ENCODE measurements at regions not wholly inside any gene's neighbourhood (a gene's known extent, or its start where the extent isn't known, plus 50 kb on each side); places are given as distances from the start of the nearest gene placed in this dataset.

GRCh38 chr15:47507221-47507985 is 209.9 kb upstream of the SEMA6D start:
- DNase-seq = no peak
- H3K27ac ChIP-seq (ENCODE audit: low read depth, low read length) = no peak overlapping the region
- H3K9ac ChIP-seq (ENCODE audit: extremely low read depth, low read length, poor library complexity, severe bottlenecking) = no peak overlapping the region
- no peaks in the 10 kb centered on the region for H3K36me3 ChIP-seq (ENCODE audit: control insufficient read depth, insufficient read depth, low read length)
- no peaks in the 10 kb centered on the region for H3K27me3 ChIP-seq (ENCODE audit: control insufficient read depth, insufficient read depth, low read length, poor library complexity, severe bottlenecking)
- TF ChIP-seq CTCF (conservative IDR thresholded peaks at IDR 0.05) = no peak
- peaks cover 9% of the 10 kb centered on the region for H3K9me3 ChIP-seq (ENCODE audit: control insufficient read depth, low read length)
- 85 to 88% methylated on average over 4 to 5 of the region's 6 CpGs for WGBS, 2 experiments (ENCODE audit: insufficient coverage in 1 of 2, insufficient read length in 1 of 2)
- Mint-ChIP-seq H3K9me3 (peaks cover 8% of the 10 kb centered on the region), H3K27ac (no peak overlapping the region), H3K4me3 (no peak overlapping the region), H3K27me3 (ENCODE audit: insufficient read depth) (no peaks in the 10 kb centered on the region), H3K36me3 (ENCODE audit: low read depth) (no peaks in the 10 kb centered on the region), H3K4me1 (peaks cover 6% of the 10 kb centered on the region)
- peaks cover 7% of the 10 kb centered on the region for H3K4me1 ChIP-seq (ENCODE audit: control insufficient read depth, insufficient read depth, low read length)
- H3K4me3 ChIP-seq (ENCODE audit: low read length) = no peak overlapping the region

- TF ChIP-seq CTCF (conservative IDR thresholded peaks at IDR 0.05) = no peak
- H3K27ac Mint-ChIP-seq = no peak overlapping the region
- H3K27me3 ChIP-seq (ENCODE audit: control insufficient read depth, insufficient read depth, low read length, poor library complexity, severe bottlenecking) = peaks cover under 1% of the 10 kb centered on the region
- no peak overlapping the region for H3K9ac ChIP-seq (ENCODE audit: extremely low read depth, low read length, poor library complexity, severe bottlenecking)
- no peaks in the 10 kb centered on the region for H3K36me3 ChIP-seq (ENCODE audit: control insufficient read depth, insufficient read depth, low read length)
- WGBS, 2 experiments (ENCODE audit: insufficient coverage in 1 of 2, insufficient read length in 1 of 2) = 91 to 100% methylated on average over 1 of the region's 1 CpG
- H3K27me3 Mint-ChIP-seq (ENCODE audit: insufficient read depth) = no peaks in the 10 kb centered on the region
- H3K36me3 Mint-ChIP-seq (ENCODE audit: low read depth) = no peaks in the 10 kb centered on the region
- no peak overlapping the region for H3K4me3 ChIP-seq (ENCODE audit: low read length)
- no peak overlapping the region for H3K27ac ChIP-seq (ENCODE audit: low read depth, low read length)
- no peak for DNase-seq
- peaks cover 9% of the 10 kb centered on the region for H3K9me3 ChIP-seq (ENCODE audit: control insufficient read depth, low read length)
- peaks cover 8% of the 10 kb centered on the region for H3K9me3 Mint-ChIP-seq
- no peaks in the 10 kb centered on the region for H3K4me1 ChIP-seq (ENCODE audit: control insufficient read depth, insufficient read depth, low read length)
- H3K4me3 Mint-ChIP-seq = no peak overlapping the region
- no peaks in the 10 kb centered on the region for H3K4me1 Mint-ChIP-seq
These were observed 206.0 kb upstream of the SEMA6D start for GRCh38 chr15:47511261-47511660.

- Mint-ChIP-seq H3K27me3 (ENCODE audit: insufficient read depth) (no peaks in the 10 kb centered on the region), H3K36me3 (ENCODE audit: low read depth) (no peaks in the 10 kb centered on the region), H3K9me3 (peaks cover 8% of the 10 kb centered on the region), H3K4me1 (peaks cover 9% of the 10 kb centered on the region), H3K4me3 (no peak overlapping the region), H3K27ac (no peak overlapping the region)
- TF ChIP-seq CTCF (conservative IDR thresholded peaks at IDR 0.05) = no peak
- Histone ChIP-seq H3K36me3 (ENCODE audit: control insufficient read depth, insufficient read depth, low read length) (no peaks in the 10 kb centered on the region), H3K9ac (ENCODE audit: extremely low read depth, low read length, poor library complexity, severe bottlenecking) (no peak overlapping the region), H3K9me3 (ENCODE audit: control insufficient read depth, low read length) (peaks cover 9% of the 10 kb centered on the region), H3K27ac (ENCODE audit: low read depth, low read length) (no peak overlapping the region), H3K27me3 (ENCODE audit: control insufficient read depth, insufficient read depth, low read length, poor library complexity, severe bottlenecking) (peaks cover 15% of the 10 kb centered on the region), H3K4me1 (ENCODE audit: control insufficient read depth, insufficient read depth, low read length) (peaks cover 5% of the 10 kb centered on the region), H3K4me3 (ENCODE audit: low read length) (no peak overlapping the region)
- no peak for DNase-seq
- WGBS, 2 experiments (ENCODE audit: insufficient coverage in 1 of 2, insufficient read length in 1 of 2) = 95 to 97% methylated on average over 5 of the region's 5 CpGs
These were observed 203.8 kb upstream of the SEMA6D start for GRCh38 chr15:47513471-47513870.
